Progenitor cell of endocrine pancreas (in vitro differentiated cells): ENCODE measurements at regions not wholly inside any gene's neighbourhood (a gene's known extent, or its start where the extent isn't known, plus 50 kb on each side); places are given as distances from the start of the nearest gene placed in this dataset.

Experiments
- DNase-seq: peaks from one replicate; pipeline ENCODE4 v3.0.0; 2021; ENCODE audit warnings: low spot score; ENCODE audit not compliant: unreplicated experiment
- H3K27ac Mint-ChIP-seq: 2 replicates; pipeline ENCODE4 v1.8.0; 2021; ENCODE audit warnings: mild to moderate bottlenecking, moderate library complexity, mixed read lengths
- H3K27me3 Mint-ChIP-seq: 2 replicates; pipeline ENCODE4 v1.8.0; 2021; ENCODE audit warnings: mixed read lengths
- H3K36me3 Mint-ChIP-seq: 2 replicates; pipeline ENCODE4 v1.8.0; 2022; ENCODE audit warnings: mixed read lengths; ENCODE audit not compliant: insufficient read depth
- H3K4me1 Mint-ChIP-seq: 2 replicates; pipeline ENCODE4 v1.8.0; 2021; ENCODE audit warnings: low read depth, mixed read lengths
- H3K4me3 Mint-ChIP-seq: 2 replicates; pipeline ENCODE4 v1.8.0; 2021; ENCODE audit warnings: low read depth, mild to moderate bottlenecking, moderate library complexity, mixed read lengths
- H3K9me3 Mint-ChIP-seq: 2 replicates; pipeline ENCODE4 v1.8.0; 2021; ENCODE audit warnings: low read depth, mixed read lengths
- TF ChIP-seq, protein P1 (sequence below): fragments of 200-600 bp; sonication (generic); IDR thresholded peaks from one replicate; pipeline ENCODE4 v1.5.0; 2021; ENCODE audit warnings: antibody characterized with exemption, mild to moderate bottlenecking; ENCODE audit not compliant: unreplicated experiment

GRCh38 chr13:26882731-26883130, 122.1 kb upstream of the GPR12 start:
- Mint-ChIP-seq H3K27me3 (peaks cover 13% of the 10 kb centered on the region), H3K27ac (no peak overlapping the region), H3K36me3 (no peaks in the 10 kb centered on the region), H3K4me3 (no peak overlapping the region), H3K9me3 (peaks cover 4% of the 10 kb centered on the region), H3K4me1 (no peaks in the 10 kb centered on the region)
- TF ChIP-seq, protein P1, sequence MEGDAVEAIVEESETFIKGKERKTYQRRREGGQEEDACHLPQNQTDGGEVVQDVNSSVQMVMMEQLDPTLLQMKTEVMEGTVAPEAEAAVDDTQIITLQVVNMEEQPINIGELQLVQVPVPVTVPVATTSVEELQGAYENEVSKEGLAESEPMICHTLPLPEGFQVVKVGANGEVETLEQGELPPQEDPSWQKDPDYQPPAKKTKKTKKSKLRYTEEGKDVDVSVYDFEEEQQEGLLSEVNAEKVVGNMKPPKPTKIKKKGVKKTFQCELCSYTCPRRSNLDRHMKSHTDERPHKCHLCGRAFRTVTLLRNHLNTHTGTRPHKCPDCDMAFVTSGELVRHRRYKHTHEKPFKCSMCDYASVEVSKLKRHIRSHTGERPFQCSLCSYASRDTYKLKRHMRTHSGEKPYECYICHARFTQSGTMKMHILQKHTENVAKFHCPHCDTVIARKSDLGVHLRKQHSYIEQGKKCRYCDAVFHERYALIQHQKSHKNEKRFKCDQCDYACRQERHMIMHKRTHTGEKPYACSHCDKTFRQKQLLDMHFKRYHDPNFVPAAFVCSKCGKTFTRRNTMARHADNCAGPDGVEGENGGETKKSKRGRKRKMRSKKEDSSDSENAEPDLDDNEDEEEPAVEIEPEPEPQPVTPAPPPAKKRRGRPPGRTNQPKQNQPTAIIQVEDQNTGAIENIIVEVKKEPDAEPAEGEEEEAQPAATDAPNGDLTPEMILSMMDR = no peak
- no peak for DNase-seq

DNA sequence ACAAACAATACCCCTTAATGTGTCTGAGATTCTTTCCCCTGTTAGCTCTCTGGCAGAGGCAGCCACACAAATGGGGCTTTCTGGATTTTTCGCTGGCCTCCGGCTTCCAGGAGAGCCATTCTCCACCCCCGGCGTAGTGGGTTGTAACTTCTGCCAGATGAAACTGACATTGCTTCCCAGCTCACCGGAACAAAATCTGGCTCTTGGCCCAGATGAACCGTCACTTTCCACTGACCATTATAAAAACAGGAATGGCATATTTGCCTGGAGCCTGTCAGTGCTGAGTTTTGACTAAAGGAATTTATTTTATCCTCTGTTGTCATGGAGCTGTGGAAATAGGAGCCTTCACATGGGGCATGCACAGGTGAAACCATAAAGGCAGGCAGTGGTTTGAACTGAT, 120.6 kb upstream of the GPR12 start:
- TF ChIP-seq, protein P1 = no peak
- Mint-ChIP-seq H3K27me3 (peaks cover 11% of the 10 kb centered on the region), H3K9me3 (peaks cover 14% of the 10 kb centered on the region), H3K27ac (no peak overlapping the region), H3K36me3 (no peaks in the 10 kb centered on the region), H3K4me1 (no peaks in the 10 kb centered on the region), H3K4me3 (no peak overlapping the region)
- DNase-seq = no peak

GRCh38 chr13:26880735-26881134, 120.1 kb upstream of the GPR12 start:
- no peak overlapping the region for H3K4me3 Mint-ChIP-seq
- no peaks in the 10 kb centered on the region for H3K36me3 Mint-ChIP-seq
- TF ChIP-seq, protein P1 = no peak
- H3K27me3 Mint-ChIP-seq = peaks cover 11% of the 10 kb centered on the region
- H3K9me3 Mint-ChIP-seq = peaks cover 17% of the 10 kb centered on the region
- H3K4me1 Mint-ChIP-seq = no peaks in the 10 kb centered on the region
- no peak overlapping the region for H3K27ac Mint-ChIP-seq
- DNase-seq = no peak

DNA sequence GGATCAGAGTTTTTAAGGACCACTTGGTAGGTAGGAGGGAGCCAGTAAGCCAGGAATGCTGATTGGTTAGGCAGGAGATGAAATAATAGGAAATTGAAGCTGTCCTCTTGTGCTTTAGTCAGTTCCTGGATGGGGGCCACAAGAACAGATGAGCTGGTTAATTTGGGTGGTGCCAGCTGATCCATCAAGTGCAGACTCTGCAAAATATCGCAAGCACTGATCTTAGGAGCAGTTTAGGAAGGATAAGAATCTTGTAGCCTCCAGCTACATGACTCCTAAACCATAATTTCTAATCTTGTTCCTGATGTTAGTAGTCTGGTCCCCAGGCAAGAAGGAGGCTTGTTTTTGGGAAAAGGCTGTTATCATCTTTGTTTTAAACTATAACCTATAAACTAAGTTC, 117.9 kb upstream of the GPR12 start:
- Mint-ChIP-seq H3K4me1 (no peaks in the 10 kb centered on the region), H3K36me3 (no peaks in the 10 kb centered on the region), H3K27me3 (peaks cover 11% of the 10 kb centered on the region), H3K4me3 (no peak overlapping the region), H3K27ac (no peak overlapping the region), H3K9me3 (peaks cover 17% of the 10 kb centered on the region)
- no peak for DNase-seq
- TF ChIP-seq, protein P1 = no peak

DNA sequence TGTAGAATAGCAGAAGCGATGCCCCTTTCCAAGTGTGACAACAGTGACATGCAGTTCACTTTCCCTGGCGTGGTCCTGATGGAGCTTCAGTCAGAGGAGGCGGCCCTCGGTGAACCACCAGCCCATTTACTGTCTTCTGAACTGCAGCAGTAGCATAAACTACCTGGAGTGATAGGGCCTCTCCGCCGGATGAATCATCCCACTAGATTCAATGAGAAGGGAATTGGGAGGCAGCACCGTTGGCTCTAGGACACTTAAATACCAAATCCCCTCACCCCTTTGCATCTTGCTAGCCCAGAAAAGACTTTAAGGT, 112.8 kb upstream of the GPR12 start:
- TF ChIP-seq, protein P1 = no peak
- Mint-ChIP-seq H3K9me3 (peaks cover 17% of the 10 kb centered on the region), H3K4me3 (no peak overlapping the region), H3K27me3 (peaks cover 15% of the 10 kb centered on the region), H3K4me1 (no peaks in the 10 kb centered on the region), H3K27ac (no peak overlapping the region), H3K36me3 (no peaks in the 10 kb centered on the region)
- no peak for DNase-seq
